Lung (tissue), 11 donors: ENCODE measurements at regions not wholly inside any gene's neighbourhood (a gene's known extent, or its start where the extent isn't known, plus 50 kb on each side); places are given as distances from the start of the nearest gene placed in this dataset.

Source experiments
- ATAC-seq: fragments of 200-7000 bp; cut with Tn5 transposase; one replicate; pipeline ENCODE4 v1.9.1; 2020; ENCODE audit warnings: moderate number of reproducible peaks; ENCODE audit not compliant: insufficient read depth, low FRiP score
- DNase-seq, 3 donors: peaks; one replicate each; pipeline ENCODE4 v3.0.0-alpha.2; 2013 to 2017
- H3K27ac ChIP-seq, 2 donors: one replicate each; pipeline ENCODE4 v1.5.1; 2013; ENCODE audit warnings: mild to moderate bottlenecking in 2 of 2, moderate library complexity in 2 of 2, control low read depth in 1 of 2, inconsistent platforms in 1 of 2, low read depth in 1 of 2, low read length in 1 of 2
- H3K27me3 ChIP-seq, 3 donors: one replicate each; pipeline ENCODE4 v1.5.1; 2013; ENCODE audit warnings: low read length in 2 of 3; ENCODE audit not compliant: control insufficient read depth in 3 of 3, insufficient read depth in 3 of 3
- H3K36me3 ChIP-seq, 4 donors: one replicate each; pipeline ENCODE4 v1.5.1; 2013; ENCODE audit warnings: low read length in 4 of 4, mild to moderate bottlenecking in 1 of 4, moderate library complexity in 1 of 4; ENCODE audit not compliant: control insufficient read depth in 4 of 4, insufficient read depth in 4 of 4
- H3K4me1 ChIP-seq, 5 donors: one replicate each; pipeline ENCODE4 v1.5.1; 2013; ENCODE audit warnings: low read length in 5 of 5, mild to moderate bottlenecking in 2 of 5, moderate library complexity in 1 of 5; ENCODE audit not compliant: control insufficient read depth in 5 of 5, insufficient read depth in 5 of 5
- H3K4me3 ChIP-seq: one replicate; pipeline ENCODE4 v1.5.1; 2013; ENCODE audit warnings: mild to moderate bottlenecking, control low read depth, moderate library complexity
- H3K9ac ChIP-seq, 2 donors: one replicate each; pipeline ENCODE4 v1.5.1; 2013; ENCODE audit warnings: low read length in 2 of 2, control low read depth in 1 of 2; ENCODE audit not compliant: insufficient read depth in 1 of 2
- H3K9me3 ChIP-seq, 4 donors: one replicate each; pipeline ENCODE4 v1.5.1; 2013; ENCODE audit warnings: low read length in 3 of 4, mild to moderate bottlenecking in 1 of 4, moderate library complexity in 1 of 4; ENCODE audit not compliant: control insufficient read depth in 4 of 4, insufficient read depth in 3 of 4
- CTCF ChIP-seq: IDR thresholded peaks from 2 replicates; pipeline ENCODE4 v1.5.1; 2012; ENCODE audit warnings: mild to moderate bottlenecking; ENCODE audit errors: control extremely low read depth, extremely low read depth
- whole genome bisulfite sequencing, 2 donors: extraction: QIAGEN DNeasy Blood & Tissue Kit; methylation state at CpG; one replicate each; pipeline ENCODE4 v1.1.7; 2013; 5-methylcytosine and 5-hydroxymethylcytosine counted together
- donor health status: control.
- donor health status: control.
- donor health status: Bipolar disorder and iron deficiency.
- donor health status: healthy.
- donor health status: DM: yes; HTN: yes; CAD: no.

- H3K27me3 ChIP-seq: no peaks in the 10 kb centered on the region
- no peak for ATAC-seq
- TF ChIP-seq CTCF: no peak
- H3K9ac ChIP-seq: no peak overlapping the region
- H3K9me3 ChIP-seq: no peaks in the 10 kb centered on the region
- 28 to 36% methylated on average over 2 of the region's 2 CpGs for WGBS, 2 donors
- no peak overlapping the region for H3K27ac ChIP-seq
- DNase-seq: peak in 2 of 3 donors; percentile 49 to 71
- peaks cover 0 to 7% (median 0%) of the 10 kb centered on the region in 5 donors for H3K4me1 ChIP-seq
- no peaks in the 10 kb centered on the region for H3K36me3 ChIP-seq
- H3K4me3 ChIP-seq: no peak overlapping the region
Measured at GRCh38 chr20:9981829-9982228, 53.0 kb upstream of the ANKEF1 start.

DNA sequence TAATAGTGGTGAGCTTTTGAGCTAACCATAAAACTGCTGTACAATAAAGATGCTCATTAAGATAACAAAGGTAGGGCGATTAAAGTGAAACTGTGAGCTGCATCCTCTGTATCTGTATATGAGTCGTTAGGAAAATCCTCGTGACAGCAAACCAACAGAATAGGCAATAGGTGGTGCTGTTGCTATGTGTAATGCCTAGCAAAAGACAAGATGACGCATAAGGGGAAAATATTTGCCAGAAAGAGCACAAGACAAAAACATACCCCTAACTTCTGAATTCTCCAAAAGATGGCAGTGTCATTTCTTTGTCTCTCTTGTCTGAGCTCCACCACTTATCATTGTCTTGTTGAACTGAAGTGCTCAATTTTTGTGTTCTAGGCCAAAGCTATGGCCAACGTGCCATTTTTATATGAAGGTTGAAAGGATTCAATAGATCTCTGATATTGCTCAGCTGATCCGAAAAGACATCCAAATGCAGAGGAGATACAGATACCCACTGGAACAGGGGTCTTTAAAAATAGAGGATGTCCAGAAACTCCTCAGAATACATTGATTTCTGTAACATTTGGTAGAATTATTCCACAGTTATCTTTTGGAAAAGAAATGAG is 56.3 kb upstream of the ANKEF1 start:
- 25 to 28% methylated on average over 6 of the region's 6 CpGs for WGBS, 2 donors
- peaks cover 0 to 7% (median 0%) of the 10 kb centered on the region in 5 donors for H3K4me1 ChIP-seq
- TF ChIP-seq CTCF: peak; percentile 73
- no peaks in the 10 kb centered on the region for H3K36me3 ChIP-seq
- DNase-seq (peak; percentile 67 to 95 (median 91)), ATAC-seq (peak; percentile 91)
- H3K9ac ChIP-seq: no peak overlapping the region
- no peak overlapping the region for H3K27ac ChIP-seq
- H3K9me3 ChIP-seq: no peaks in the 10 kb centered on the region
- no peak overlapping the region for H3K4me3 ChIP-seq
- H3K27me3 ChIP-seq: no peaks in the 10 kb centered on the region

- WGBS, 2 donors: 33 to 48% methylated on average over 1 of the region's 1 CpG
- no peaks in the 10 kb centered on the region for H3K36me3 ChIP-seq
- H3K9ac ChIP-seq: no peak overlapping the region
- DNase-seq: no peak
- ATAC-seq: no peak
- H3K9me3 ChIP-seq: no peaks in the 10 kb centered on the region
- peaks cover 0 to 7% (median 0%) of the 10 kb centered on the region in 5 donors for H3K4me1 ChIP-seq
- TF ChIP-seq CTCF: no peak
- no peaks in the 10 kb centered on the region for H3K27me3 ChIP-seq
- H3K27ac ChIP-seq: no peak overlapping the region
- no peak overlapping the region for H3K4me3 ChIP-seq
Measured at GRCh38 chr20:9977629-9978028, 57.2 kb upstream of the ANKEF1 start.

DNA sequence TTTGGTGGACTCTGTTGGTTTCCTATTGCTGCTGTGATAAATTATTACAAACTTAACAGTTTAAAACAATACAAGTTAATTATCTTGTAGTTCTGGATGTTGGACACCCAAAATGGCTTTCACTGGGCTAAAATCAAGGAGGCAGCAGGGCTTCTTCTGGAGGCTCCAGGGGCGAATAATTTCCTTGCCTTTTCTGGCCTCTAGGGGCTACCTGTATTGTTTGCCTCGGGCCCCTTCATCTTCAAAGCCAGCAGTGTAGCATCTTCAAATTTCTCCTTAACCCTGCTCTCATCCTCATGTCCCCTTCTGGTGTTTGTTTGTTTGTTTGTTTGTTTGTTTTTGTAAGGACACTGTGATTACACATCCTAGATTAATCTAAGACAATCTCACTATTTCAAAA is 60.5 kb upstream of the ANKEF1 start:
- 62 to 82% methylated on average over 2 of the region's 2 CpGs for WGBS, 2 donors
- H3K27ac ChIP-seq: no peak overlapping the region
- no peak for TF ChIP-seq CTCF
- no peaks in the 10 kb centered on the region for H3K9me3 ChIP-seq
- H3K27me3 ChIP-seq: no peaks in the 10 kb centered on the region
- no peak for ATAC-seq
- no peak overlapping the region for H3K9ac ChIP-seq
- no peaks in the 10 kb centered on the region for H3K4me1 ChIP-seq
- no peak overlapping the region for H3K4me3 ChIP-seq
- H3K36me3 ChIP-seq: no peaks in the 10 kb centered on the region
- no peak for DNase-seq
